HG03064 (cell line): ENCODE measurements at regions not wholly inside any gene's neighbourhood (a gene's known extent, or its start where the extent isn't known, plus 50 kb on each side); places are given as distances from the start of the nearest gene placed in this dataset.

Experiments
- ATAC-seq: cut with Tn5 transposase; IDR thresholded peaks from one replicate; pipeline ENCODE4 v1.9.1; 2021; ENCODE audit warnings: low read depth; ENCODE audit not compliant: unreplicated experiment

DNA sequence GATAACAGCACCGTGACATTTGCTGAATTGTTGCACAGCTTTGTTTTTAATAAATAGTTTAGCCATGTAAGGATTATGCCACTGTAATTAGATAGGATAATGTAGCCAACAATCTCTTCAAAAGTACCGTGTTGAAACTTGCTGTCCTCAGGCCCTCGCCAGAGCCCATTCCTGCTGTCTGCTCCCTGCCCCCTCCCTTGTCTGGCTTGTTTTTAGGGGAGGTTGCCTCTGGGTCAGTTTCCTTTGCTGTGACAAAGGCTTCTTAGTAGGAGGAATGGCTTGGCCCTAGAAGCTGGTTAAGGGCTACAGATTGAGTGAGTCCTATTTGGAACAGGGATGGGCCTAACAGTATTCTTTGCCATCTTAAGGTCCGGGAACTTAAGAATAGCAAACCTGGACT is 107.9 kb downstream of the LMO4 start:
- ATAC-seq, result no peak

DNA sequence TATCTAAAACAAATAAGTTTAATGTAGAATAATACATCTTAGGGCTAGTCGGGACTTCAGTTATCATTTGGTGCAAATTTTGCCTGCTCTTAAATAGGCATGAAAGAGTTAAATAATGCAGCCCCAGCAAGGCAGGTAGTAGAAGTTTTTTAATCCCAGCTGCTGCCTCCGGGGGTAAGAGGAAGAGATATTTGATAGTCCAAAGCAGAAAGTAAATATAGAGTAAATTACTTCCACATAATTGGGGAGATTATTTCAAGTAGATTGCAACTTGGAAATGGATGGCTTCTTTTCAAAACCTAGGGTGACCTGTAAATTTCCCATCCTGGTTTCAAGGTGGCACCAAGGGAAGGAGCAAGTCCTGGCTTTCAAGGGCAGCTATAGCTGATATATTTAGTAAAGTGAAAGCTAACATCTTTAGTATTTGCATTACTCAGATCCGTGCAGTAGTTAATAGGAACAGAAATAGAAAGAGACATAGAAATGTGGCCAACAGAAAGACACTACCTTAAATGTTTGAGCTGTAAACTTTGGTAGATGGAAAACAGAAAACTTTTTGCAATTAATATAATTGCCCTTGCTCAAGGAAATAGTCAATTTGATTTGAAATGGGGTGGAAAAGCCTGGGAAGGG is 109.1 kb downstream of the LMO4 start:
- ATAC-seq, result peak; percentile 87

DNA sequence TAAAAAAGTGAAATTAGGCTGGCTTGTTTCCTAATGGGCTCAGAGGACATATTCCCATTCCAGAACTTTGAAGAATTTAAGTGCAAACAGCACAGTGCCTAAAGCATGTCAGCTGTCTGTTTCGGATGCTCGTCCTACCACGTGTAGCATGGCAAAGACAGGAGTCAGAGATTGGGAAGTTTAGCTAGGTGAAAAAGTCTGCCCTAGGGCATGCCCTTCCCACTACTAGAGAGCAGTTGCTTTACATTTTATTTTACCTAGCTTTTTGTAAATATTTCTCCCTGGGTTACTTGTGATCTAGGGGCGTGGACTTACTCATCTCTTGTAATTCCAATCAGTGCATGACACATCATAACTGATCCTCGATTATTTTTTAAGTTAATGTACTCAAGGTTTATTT is 111.1 kb downstream of the LMO4 start:
- no peak for ATAC-seq

DNA sequence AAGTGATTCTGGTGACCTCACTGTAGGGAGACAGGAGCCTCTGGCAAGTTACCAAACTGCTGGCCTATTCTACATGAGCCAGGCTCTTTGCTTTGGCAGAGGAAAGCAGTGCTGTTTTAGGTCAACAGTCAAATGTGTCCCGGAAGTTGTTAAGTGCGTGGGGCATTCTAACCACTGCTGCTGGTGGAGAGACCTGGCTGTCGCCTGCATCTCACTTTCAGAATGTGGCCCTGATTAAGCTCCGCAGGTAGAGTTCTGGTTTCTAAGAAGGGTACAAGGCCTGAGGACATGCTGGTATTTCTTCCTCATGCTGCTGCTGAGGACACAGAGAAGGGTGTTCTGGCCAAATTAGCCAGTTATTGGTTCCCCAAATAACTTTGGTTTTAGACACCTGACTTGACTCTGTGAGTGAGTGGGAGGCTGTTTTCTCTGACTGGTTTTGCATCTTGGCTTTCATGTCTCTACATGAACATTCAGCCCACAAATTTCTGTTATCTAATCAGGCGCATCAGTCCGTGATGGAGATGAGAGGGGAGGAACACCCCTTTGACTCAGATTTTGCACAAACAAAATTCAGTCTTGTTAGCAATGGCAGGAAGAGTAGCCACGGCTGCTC is 120.8 kb downstream of the LMO4 start:
- peak; percentile 88 for ATAC-seq

DNA sequence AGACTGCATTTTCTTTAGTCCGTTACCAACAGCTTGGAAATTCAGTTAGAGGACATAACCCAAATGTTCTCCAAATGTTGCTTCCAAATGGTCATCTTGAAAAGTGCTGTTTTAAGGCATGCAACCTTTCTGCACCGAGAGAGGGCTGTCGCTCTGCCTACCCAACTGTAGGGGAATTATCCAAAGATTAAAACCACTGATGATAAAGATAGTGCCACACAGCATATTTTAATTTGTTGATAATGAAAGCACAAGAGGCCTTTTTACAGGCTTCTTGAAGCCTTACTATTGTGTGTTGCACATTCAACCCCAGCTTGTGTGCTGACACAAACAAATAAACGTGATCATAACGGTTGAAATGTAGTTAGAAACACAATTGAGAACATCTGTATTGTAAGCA is 121.5 kb downstream of the LMO4 start:
- ATAC-seq, result no peak

DNA sequence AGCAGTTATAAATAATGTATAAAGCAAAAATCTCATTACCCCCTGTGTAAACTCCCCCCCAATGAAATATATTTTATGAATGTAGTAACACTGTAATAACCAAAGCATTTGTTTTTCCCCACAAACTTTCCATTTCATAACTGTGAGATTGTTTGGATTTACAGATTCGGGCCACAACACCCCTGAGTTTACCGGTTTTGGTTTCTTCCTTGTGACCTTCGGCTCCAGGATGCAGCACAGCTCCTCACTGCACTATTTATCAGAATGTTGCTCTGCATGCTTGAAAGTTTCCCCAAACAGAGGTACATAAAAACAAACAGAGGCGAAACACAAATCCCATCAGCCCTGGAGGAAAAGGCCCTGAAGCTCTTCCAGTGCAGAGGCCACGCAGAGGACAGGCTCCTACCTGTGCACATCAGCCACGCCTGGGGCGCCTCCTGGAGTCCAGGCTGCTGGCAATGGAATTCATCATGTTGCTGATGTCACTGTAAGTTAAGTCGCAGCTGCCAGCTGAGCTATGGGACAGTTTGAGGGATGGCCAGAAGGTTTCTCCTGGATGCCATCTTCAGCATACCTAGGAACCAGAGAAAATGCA is 122.0 kb downstream of the LMO4 start:
- ATAC-seq, result no peak

DNA sequence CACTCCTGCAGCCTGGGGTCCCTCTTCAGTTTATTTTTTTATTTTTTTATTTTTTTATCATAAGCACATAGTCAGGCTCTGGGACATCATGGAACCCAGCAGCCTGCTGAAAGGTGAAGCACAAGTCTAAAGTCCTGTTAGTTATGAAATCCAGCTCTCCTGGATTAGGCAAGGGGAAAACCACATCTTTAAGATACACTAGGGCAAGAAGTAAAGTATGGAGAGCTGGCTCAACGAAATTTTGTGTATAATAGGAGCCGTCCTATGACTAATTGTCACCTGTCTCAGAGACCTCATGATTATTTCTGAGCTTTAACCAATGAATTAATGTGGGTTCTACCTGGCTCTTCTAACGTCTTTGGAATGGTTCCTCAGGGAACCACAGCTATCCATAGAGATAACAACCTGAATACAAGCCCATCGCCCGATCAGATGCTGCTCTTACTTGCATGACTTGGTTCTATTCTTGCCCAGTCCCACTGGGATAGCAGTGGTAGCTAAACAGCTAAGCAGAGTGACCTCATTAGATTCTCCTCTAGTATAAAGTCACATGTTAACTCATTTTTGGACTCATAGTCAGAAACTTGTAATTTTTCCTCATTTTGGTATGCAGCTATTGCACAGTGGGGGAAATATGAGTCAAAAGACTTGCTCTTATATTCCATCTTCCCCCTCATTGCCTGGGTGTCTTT is 122.7 kb downstream of the LMO4 start:
- no peak for ATAC-seq

DNA sequence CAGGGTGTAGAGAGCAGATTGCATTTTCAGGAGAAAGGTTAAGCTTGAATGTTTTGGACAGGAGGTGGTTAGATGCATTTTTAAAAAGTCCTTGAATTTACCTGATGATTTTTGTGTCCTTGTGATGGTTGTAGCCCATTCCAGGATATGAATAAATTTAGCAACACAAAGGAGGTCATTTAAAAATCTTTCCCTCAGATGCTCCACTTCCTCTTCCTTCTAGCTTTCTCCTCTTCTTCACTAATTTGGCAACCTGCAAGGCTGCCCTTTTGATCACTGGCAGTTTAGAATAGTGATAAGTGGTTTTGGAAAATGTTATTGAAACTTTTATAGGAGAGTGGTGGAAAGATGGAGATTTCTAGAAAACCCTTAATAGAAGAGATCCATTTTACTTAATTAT is 124.0 kb downstream of the LMO4 start:
- no peak for ATAC-seq

DNA sequence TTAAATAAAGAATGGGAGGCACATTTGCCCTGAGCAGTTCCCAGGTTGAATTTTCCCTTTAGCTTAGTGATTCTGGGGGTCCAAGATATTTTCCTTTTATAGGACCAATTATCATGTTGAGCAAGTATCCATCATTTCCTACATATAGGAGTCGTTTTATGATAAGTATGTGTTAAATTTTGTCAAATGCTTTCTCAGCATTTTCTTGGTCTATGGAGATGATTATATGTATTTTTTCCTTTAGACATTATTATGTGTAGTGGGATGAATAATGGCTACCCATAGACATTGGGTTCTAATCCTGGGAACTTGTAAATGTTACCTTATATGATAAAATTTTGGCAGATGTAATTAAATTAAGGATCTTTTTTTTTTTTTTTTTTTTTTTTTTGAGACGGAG is 128.7 kb downstream of the LMO4 start:
- no peak for ATAC-seq

DNA sequence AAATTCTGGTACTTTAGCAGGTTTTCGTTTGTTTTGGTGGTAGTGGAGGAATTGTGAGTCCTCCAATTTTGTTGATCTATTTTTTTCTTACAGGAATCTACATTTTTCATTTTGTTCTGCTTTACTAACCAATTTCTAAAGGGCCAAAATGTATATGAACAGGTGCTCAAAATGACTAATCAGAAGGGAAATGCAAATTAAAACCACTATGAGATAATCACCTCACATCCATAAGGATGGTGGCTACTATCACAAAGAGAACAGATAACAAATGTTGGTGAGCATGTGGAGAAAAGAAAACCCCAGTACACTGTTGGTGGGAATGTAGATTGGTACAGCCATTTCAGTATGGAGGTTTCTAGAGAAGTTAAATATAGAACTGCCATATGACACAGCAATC is 134.2 kb downstream of the LMO4 start:
- no peak for ATAC-seq

DNA sequence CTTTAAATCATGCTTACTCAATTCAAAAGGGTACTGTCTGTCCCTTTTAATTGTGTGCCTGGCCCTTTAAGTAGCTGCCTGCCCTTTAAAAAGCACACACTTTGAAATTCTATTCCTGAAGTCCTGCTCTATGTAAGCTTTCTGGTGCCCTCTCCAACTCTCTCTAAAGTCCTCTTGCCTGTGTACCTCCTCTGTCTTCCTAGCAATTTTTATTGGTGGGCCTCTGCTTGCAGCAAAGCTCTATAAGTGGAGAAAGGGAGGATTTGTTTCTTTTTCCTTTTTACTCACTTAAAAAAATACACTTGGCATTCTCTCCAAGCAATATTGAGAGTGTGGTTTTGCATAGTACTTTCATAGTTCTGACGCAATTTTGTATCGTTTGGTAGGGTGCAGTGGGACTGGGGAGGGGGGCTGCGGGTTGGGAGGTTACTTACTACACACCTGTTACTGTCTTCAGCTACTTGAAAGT is 135.4 kb downstream of the LMO4 start:
- ATAC-seq, result peak; percentile 72

DNA sequence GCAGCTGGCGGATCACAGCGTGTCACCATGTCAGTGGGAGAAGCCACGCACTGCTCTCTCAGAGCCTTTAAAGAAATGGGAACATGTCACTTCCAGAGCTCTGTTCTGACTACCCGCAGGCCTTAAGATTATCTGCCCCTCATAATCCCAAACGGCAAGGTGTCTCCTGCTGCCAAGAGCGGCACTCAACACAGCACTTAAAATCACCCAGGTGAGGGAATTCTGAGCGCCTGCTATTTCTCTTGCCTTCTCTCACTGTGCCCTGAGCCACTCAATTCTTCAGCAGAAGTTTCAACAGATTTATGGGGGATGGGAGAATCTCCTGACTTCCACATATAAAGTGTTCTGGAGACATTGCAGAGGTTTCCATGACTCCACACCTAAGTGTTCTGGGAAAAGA is 137.9 kb downstream of the LMO4 start:
- no peak for ATAC-seq

DNA sequence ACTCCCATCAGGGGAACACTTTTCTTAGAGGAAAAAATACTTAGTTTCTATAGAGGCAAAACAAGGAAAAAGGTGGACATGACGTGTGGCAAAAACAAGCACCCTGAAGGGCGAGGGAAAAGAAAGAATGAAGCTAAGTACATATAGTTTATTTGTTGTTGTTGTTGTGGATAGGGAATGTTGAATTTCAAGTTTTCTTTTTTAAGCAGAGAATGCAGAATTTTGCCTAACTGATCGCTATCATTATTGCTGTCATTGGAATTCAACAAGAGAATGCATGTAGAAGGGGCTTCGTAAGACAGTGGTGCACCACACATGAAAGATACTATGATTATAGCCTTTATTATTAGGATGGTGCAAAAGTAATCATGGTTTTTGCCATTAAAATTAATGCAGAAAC is 144.0 kb downstream of the LMO4 start:
- ATAC-seq, result no peak

DNA sequence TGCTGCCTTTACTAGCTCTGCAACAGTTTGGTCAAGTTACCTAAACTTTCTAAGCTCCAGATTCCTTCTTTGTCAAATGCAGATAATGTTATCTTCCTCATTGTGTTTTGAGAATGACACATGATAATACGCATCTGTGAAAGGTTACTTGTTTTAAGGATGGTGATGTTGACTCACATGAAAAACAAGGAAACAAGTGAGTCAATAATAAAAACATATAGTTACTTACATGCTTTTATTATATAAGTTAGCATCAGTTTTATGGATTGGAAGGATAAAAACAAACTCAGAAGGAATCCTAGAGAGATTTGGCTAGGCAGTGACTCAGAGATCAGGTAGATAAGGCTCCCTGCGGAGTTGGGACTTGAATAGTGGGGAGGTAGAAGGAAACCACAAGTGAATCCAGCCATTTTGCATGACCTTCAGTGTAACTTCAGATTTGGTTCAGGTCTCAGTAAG is 144.6 kb downstream of the LMO4 start:
- ATAC-seq, result no peak

DNA sequence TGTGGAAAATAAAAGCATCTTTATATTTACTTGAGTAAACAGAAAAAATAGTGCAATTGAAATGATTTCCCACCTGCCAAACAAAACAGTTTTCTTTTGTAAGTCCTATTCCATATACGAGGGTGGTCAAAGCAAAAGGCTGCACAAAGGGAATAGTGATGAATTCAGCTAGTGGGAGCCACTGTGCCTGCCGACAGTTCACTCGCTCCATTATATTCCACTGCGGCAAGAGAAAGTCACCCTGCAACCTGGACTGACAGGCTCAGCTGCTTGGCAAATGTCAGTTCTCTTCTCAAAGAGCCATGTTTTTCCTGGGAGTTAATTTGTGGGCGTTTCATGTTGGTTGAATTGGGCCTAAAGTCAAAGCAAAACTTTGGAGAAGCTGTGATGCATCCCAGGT is 145.4 kb downstream of the LMO4 start:
- no peak for ATAC-seq

DNA sequence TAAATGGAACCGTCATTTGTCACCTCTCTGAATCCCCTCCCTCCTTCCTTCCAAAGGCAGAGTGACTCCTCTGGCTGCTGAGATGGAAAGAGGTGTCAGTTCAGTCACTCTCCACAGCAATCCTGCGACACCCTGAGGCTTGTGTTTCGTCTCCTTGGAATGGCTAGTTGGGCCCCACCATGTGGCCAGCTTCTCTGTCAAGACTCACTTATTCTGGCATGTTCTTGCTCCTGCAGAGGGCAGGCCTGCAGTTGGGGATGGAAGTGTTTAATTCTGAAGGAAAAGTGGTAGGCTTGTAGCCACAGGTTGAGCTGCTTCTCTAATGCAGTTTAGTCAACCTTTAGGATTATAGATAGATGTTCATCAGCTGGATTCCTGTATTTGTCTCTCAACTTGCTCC is 149.6 kb downstream of the LMO4 start:
- no peak for ATAC-seq

DNA sequence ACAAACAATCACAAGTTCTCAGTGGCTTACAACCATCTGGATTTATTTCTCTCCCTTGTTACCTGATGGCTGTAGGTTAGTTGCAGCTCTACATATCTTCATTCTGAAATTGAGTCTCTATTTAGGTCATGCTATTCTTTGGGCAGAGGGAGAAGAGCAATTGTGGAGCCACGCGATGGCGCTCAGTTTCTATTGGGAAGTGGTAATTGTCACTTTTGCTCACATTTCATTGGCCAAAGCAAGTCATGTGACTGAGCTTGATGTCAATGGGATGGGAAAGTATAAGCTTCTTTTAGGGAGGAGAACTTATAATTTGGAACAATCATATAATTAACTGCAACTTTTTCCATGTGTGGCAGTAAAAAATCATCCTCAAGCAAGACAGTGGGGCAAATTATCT is 166.5 kb downstream of the LMO4 start:
- ATAC-seq, result no peak

DNA sequence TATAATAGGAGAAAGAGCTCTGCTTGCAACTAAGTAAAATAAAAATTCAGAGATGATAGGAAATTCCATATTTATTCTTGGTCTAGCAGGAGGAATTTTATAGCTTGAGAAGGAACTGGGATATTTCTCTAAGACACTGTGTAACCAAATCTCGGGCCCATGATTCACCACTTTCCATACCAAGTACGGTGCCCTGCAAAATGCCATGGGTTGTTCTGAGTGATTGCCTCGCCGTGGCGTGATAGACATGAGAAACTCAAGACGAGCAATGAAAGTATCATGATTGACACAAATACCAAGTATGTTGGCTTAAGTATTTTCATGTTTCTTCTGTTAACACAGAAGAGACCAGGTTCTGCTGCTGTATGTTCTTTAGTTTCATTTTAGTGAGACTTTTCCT is 167.2 kb downstream of the LMO4 start:
- no peak for ATAC-seq

DNA sequence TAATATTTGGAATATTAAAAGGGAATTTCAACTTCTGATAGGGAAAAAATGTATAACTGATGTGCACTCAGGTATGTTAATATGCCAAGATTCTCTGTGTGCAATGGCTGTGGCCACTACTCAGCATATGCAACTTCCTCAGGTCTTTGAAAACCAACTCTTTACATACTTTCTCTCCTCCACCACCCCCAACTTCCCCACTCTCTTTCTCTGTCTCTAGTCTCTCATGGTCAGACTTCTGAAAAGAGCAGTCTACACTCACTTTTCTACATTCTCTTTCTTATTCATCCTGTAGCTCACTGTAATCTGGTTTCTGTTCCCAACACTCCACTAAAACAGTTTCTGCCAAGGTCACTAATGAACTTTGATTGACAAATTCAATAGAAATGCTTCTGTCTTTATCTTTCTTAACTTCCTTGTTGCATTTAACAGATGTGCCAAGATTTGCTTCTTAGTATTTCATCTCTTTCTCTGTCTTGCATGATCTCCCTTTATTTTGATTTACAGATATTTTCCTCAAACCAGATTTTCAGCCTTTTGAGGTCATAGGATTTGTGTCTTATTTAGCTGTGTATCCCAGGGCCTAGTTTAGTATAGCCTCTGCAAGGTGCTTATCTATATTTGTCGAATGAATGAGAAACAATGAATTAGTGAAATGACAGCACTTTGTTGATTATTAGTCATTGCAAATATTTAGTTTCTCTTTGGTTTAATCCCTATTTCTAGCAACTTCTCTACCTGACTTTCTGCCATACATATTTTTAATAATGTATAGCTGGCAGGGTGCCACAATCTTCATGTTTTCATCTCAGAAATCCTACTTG is 168.9 kb downstream of the LMO4 start:
- ATAC-seq, result no peak

DNA sequence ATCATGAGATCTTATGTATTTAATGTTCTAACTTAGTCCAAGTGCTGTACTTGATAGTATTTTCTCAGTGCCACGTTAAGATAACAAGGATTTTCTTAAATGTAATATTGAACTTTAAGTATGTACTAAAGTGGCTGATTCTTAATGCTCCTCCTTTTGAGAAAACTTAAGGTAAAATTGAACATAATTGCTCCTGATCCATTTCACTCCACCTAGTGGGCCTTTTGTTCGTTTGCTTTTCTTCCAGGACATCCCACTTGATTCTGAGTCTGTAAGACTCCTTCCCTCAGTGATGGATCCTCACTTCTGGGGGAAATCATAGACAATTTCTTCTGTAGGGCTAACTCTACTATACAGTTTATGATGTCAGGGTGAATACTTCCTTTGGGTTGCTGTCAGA is 173.1 kb downstream of the LMO4 start:
- no peak for ATAC-seq
